HUDEP-2 (cell line): ENCODE measurements at regions not wholly inside any gene's neighbourhood (a gene's known extent, or its start where the extent isn't known, plus 50 kb on each side); places are given as distances from the start of the nearest gene placed in this dataset.

Experiments used
- DNase-seq, 76 experiments: peaks; one replicate each; lab custom pipeline; 2025; ENCODE audit not compliant: unreplicated experiment in 76 of 76; lab: John Stamatoyannopoulos, UW

DNA sequence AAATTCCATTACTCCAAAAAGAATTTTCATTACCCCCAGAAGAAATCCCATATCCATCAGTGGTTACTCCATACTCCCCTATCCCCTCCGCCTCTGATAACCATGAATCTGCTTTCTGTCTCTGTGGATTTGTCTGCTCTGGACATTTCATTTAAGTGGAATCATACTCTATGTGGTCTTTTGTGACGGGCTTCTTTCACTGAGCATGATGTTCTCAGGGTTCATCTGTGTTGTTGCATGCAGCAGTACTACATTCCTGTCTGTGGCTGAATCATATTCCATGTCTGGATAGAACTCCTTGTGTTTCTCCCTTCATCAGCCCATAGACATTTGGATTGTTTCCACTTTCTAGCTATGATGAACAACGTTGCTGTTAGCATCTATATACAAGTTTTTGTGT is 59.5 kb upstream of the IRX3 start:
- DNase-seq: no peak

DNA sequence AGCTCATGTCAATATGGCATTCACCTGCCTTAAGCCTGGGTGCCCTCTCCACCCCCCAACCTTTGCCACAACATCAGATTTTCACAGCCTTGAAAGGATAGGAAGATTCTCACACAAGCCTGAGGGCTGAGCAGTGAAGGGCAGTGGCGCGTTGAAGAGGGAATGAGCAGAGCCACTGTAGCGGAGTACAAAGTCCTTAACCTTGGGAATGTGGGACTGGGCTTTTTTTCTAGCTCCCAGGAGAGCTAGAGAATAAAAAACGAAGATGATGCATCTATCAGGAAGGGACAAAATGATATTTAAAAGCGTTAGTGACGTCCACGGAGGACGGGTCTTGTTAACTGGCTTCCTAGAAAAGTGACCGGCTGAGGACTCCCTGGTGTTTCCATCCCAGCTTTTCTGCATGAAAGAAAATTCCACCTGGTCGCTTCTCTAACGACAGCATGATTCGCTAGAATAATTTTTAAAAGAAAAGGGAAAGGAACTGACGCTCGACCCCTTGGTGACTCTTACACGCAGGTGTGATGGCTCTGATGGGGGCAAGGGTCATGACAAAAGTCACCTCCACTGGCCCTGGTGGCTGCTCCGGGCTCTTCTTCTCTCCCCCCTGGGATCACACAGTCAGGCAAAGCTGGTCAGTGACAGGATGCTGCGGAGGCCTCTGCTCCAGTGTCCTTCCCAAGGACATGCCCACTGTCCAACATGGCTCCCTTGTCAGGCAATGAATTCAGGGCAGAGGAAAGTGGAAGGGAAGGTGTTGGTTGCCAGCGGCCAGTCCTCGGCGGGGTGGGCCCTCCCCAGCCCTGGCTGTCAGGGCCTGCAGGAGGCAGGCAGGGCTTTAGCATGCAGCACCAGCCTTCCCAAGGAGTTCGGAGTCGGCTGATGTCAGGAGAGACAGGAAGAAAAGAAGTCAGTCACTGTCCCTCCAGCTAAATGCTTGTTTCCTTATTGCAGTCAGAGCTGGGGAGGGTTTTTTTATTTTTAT is 58.4 kb upstream of the IRX3 start:
- DNase-seq: no peak

DNA sequence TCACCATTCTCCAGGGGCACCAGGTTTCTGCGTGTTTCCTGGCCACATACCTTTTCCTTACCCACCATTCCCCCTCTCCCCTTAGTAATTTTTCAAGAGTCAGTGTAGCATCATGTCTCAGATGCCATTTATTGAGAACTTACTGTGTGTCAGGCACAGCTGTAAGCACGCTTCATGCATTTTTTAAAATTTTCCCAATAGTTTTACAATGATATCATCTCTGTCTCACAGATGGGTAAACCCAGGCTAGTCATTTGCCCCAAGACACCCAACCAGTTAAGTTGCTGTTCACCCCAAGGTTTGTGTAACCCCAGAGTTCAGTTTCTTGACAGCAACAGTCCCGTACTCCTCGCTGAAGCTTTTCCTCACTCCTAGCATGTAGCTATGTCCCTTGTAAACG is 56.4 kb upstream of the IRX3 start:
- DNase-seq: no peak

DNA sequence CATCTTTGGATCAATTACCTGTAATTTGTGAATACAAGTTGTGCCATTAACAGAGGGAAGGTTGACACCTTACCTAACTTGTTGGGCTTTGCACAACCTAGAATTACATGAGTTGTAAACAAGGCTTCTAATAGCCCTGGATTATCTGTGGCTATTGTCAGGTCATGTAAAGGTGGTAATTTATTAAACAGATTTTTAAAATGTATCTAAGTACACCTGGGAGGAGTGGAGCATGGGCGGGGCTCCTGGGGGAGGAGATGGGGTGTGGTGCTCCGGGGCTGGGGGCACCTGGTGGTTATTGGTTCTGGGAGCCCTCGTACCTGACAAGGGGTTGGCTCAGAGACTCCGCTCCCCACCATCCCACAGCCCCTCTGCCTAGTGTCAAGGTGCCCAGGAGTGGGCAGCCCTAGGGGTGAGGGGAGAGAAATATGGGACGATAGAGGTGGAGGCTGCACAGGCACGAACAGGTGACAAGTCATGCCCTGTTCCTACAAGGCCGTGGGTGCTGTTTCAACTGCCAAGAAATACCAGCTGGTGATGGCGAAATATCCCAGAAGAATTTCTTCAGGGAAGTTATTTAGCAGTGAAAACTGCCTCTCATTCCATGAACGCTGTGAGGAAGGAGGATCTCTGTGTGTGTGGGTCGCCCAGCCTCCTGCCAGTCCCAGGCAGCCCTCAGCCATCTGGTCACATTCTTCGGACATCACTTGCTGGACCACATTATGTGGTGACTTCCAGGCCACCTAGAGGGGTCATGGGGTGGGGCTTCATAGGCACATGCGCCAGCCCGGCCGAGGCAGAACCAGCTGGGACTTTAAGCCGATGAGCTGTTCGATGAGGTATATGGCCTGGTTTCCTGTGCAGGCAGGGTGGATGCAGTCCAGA is 55.5 kb upstream of the IRX3 start:
- DNase-seq: no peak

DNA sequence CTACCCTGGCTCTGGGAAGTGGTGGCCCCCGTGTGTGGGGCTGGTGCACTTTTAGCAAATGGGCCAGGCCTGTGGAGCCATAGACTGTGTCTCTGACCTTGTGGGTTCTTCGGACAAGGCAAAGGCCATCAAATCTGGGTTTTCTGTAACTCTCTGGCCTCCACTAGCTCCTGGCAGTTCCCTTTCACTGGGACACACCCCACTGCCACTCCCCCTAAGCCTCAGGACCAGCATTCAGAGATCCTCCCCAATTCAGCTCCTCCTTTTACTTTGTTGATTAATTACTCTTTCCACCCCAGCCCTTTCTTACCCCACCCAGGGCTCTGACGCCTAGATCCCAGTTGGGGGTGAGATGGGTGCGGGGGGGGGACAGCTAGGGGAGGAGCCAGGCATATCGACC is 53.9 kb upstream of the IRX3 start:
- no peak for DNase-seq

DNA sequence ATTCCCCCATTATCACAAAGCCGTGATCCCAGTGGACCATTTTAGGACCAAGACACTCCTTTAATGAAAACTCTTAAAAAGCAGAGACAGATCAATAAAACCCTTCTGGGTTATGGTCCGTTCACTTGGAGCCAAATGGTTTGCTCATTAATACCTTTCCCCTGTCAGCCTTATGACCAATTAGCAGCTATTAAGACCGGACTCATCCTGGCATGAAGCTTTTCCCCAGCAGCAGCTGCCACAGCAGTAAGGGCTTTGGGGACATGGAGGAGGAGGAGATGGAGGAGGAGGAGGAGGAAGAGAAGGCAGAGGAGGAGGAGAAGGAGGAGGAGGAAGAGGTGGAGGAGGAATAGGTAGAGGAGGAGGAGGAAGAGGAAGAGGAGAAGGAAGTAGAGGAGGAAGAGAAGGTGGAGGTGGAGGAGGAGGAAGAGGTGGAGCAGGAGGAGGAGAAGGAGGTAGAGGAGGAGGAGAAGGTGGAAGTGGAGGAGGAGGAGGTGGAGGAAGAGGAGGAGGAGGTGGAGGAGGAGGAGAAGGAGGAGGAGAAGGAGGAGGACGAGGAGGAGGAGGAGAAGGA is 50.1 kb upstream of the IRX3 start:
- DNase-seq: no peak
